Neural crest cell (in vitro differentiated cells): ENCODE measurements at regions not wholly inside any gene's neighbourhood (a gene's known extent, or its start where the extent isn't known, plus 50 kb on each side); places are given as distances from the start of the nearest gene placed in this dataset.
"Not testable (repeated sequence)": the region's sequence is repeated elsewhere in the genome, so short reads cannot be mapped to it uniquely, and the experiment has no call there.

ENCODE experiments used
- DNase-seq: peaks from one replicate; pipeline ENCODE4 v3.0.0; 2021; ENCODE audit warnings: low read depth, mixed read lengths, low spot score
- H3K27ac Mint-ChIP-seq: one replicate; pipeline ENCODE4 v1.8.0; 2021; ENCODE audit warnings: mild to moderate bottlenecking, mixed read lengths; ENCODE audit not compliant: unreplicated experiment
- H3K27me3 Mint-ChIP-seq: 2 replicates; pipeline ENCODE4 v1.8.0; 2021; ENCODE audit warnings: low read depth, mild to moderate bottlenecking, mixed read lengths
- H3K36me3 Mint-ChIP-seq: 2 replicates; pipeline ENCODE4 v1.8.0; 2021; ENCODE audit warnings: low read depth, mild to moderate bottlenecking, mixed read lengths
- H3K4me1 Mint-ChIP-seq: 2 replicates; pipeline ENCODE4 v1.8.0; 2021; ENCODE audit warnings: mixed read lengths
- H3K4me3 Mint-ChIP-seq: one replicate; pipeline ENCODE4 v1.8.0; 2021; ENCODE audit warnings: mild to moderate bottlenecking, mixed read lengths
- H3K9me3 Mint-ChIP-seq: 2 replicates; pipeline ENCODE4 v1.8.0; 2021; ENCODE audit warnings: mixed read lengths
- TF ChIP-seq, protein P1 (sequence below): fragments of 200-600 bp; sonication (generic); conservative IDR thresholded peaks from 2 replicates; pipeline ENCODE4 v1.5.0; 2021; ENCODE audit warnings: antibody characterized with exemption, mild to moderate bottlenecking

- H3K4me3 Mint-ChIP-seq: no peak overlapping the region
- H3K4me1 Mint-ChIP-seq: no peaks in the 10 kb centered on the region
- H3K36me3 Mint-ChIP-seq: no peaks in the 10 kb centered on the region
- H3K27me3 Mint-ChIP-seq: no peaks in the 10 kb centered on the region
- peaks cover 2% of the 10 kb centered on the region for H3K9me3 Mint-ChIP-seq
- no peak for DNase-seq
- TF ChIP-seq, protein P1, sequence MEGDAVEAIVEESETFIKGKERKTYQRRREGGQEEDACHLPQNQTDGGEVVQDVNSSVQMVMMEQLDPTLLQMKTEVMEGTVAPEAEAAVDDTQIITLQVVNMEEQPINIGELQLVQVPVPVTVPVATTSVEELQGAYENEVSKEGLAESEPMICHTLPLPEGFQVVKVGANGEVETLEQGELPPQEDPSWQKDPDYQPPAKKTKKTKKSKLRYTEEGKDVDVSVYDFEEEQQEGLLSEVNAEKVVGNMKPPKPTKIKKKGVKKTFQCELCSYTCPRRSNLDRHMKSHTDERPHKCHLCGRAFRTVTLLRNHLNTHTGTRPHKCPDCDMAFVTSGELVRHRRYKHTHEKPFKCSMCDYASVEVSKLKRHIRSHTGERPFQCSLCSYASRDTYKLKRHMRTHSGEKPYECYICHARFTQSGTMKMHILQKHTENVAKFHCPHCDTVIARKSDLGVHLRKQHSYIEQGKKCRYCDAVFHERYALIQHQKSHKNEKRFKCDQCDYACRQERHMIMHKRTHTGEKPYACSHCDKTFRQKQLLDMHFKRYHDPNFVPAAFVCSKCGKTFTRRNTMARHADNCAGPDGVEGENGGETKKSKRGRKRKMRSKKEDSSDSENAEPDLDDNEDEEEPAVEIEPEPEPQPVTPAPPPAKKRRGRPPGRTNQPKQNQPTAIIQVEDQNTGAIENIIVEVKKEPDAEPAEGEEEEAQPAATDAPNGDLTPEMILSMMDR: no peak
- no peak overlapping the region for H3K27ac Mint-ChIP-seq
Observed at GRCh38 chr3:170656284-170656683, 70.4 kb upstream of the SLC7A14 start.

DNA sequence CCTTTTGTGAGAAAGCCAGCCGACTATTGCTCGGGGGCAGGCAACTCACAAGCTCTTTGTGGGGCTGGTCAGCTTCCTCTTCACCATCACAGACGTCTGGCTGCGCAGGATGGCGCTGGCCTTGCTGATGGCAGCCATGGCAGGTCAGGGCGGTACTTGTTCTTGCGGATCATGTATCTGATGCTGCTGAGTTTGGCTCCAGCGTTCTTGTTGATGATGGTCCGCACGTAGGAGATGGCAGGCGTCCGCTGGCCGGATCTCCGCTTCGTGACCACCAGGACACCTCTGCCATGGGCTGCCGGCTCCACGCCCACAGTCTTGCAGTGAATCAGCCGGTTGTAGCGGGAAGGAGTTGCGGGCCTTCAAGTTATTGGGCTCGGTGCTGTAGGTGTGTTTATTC, 67.9 kb upstream of the SLC7A14 start:
- peak overlapping the region; percentile 58 for H3K27ac Mint-ChIP-seq
- peaks cover 4% of the 10 kb centered on the region for H3K27me3 Mint-ChIP-seq
- DNase-seq: no peak
- H3K36me3 Mint-ChIP-seq: no peaks in the 10 kb centered on the region
- peaks cover 2% of the 10 kb centered on the region for H3K9me3 Mint-ChIP-seq
- H3K4me1 Mint-ChIP-seq: no peaks in the 10 kb centered on the region
- TF ChIP-seq, protein P1: no peak
- no peak overlapping the region for H3K4me3 Mint-ChIP-seq

DNA sequence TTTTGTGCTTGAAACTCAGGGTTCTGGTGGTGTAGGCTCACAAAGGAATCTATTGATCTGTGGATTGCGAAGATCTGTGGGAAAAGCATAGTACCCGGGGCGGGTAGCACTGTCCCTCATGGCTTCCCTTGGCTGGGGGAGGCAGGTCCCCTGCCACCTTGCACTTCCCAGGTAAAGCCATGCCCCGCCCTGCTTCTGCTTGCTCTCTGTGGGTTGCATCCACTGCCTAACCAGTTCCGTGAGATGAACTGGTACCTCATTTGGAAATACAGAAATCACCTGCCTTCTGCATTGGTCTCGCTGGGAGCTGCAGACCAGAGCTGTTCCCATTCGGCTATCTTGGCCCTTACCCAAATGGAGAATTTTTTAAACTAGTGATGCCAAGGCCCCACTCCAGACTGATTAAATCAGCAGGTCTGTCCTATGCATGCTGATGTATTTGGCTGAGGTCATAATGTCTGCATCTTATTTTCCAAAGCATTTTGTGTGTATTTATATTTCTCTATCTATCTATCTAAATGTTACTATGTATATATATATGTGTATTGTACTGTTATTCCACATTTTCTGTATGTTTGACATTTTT, 65.5 kb upstream of the SLC7A14 start:
- no peak overlapping the region for H3K27ac Mint-ChIP-seq
- no peaks in the 10 kb centered on the region for H3K4me1 Mint-ChIP-seq
- TF ChIP-seq, protein P1: no peak
- H3K9me3 Mint-ChIP-seq: no peaks in the 10 kb centered on the region
- H3K4me3 Mint-ChIP-seq: no peak overlapping the region
- H3K27me3 Mint-ChIP-seq: peaks cover 4% of the 10 kb centered on the region
- no peak for DNase-seq
- H3K36me3 Mint-ChIP-seq: no peaks in the 10 kb centered on the region

DNA sequence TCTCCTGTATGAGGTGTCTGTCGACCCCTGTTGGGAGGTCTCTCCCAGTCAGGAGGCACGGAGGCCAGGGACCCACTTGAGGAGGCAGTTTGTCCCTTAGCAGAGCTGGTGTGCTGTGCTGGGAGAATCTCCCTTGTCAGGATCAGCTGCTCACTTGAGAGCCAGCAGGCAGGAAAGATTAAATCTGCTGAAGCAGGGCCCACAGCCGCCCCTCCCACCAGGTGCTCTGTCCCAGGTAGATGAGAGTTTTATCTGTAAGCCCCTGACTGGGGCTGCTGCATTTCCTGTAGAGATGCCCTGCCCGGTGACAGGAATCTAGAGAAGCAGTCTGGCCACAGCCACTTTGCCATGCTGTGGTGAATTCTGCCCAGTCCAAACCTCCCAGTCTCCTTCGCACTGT, 64.7 kb upstream of the SLC7A14 start:
- H3K9me3 Mint-ChIP-seq, DNase-seq, H3K4me3 Mint-ChIP-seq, H3K27me3 Mint-ChIP-seq, H3K27ac Mint-ChIP-seq, H3K36me3 Mint-ChIP-seq, H3K4me1 Mint-ChIP-seq: not testable (repeated sequence)

DNA sequence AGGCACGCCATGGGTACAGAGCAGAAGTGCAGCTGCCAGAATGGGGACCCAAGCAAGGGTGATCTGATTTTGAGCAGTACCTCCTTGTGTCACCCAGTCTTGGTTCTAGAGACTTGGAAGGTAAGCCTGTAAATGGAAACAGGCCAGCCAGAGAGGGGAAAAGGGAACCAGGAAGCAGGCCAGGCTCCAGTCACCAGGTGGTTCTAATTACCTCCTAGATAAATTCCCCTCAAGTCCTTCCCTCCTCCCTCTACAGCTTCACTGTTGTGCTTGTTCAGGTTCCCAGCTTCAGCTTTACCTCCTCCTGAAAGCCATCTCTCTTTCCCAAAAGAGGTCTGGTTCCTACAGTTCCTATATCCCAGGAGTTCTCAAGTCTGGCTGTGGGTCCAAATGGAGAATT, 58.8 kb upstream of the SLC7A14 start:
- Mint-ChIP-seq H3K27me3 (peaks cover 3% of the 10 kb centered on the region), H3K27ac (no peak overlapping the region), H3K4me3 (no peak overlapping the region), H3K9me3 (no peaks in the 10 kb centered on the region), H3K36me3 (no peaks in the 10 kb centered on the region), H3K4me1 (peaks cover 16% of the 10 kb centered on the region)
- TF ChIP-seq, protein P1: no peak
- DNase-seq: no peak

GRCh38 chr3:170643831-170644230, 58.0 kb upstream of the SLC7A14 start:
- Mint-ChIP-seq H3K36me3 (no peaks in the 10 kb centered on the region), H3K27ac (no peak overlapping the region)

More at GRCh38 chr3:170643831-170644230, 58.0 kb upstream of the SLC7A14 start:
- Mint-ChIP-seq H3K4me3 (no peak overlapping the region), H3K9me3 (no peaks in the 10 kb centered on the region), H3K27me3 (no peaks in the 10 kb centered on the region), H3K4me1 (peaks cover 16% of the 10 kb centered on the region)
- TF ChIP-seq, protein P1: no peak
- DNase-seq: no peak
